Left forelimb (tissue), 1 donor: ENCODE measurements at regions not wholly inside any gene's neighbourhood (a gene's known extent, or its start where the extent isn't known, plus 50 kb on each side); places are given as distances from the start of the nearest gene placed in this dataset.
"Not testable (repeated sequence)": the region's sequence is repeated elsewhere in the genome, so short reads cannot be mapped to it uniquely, and the experiment has no call there.

Experiments used
- DNase-seq: peaks from one replicate; pipeline ENCODE4 v3.0.0-alpha.2; 2018; ENCODE audit warnings: low spot score

- not testable (repeated sequence) for DNase-seq
These were observed 223.2 kb downstream of the MEX3B start for GRCh38 chr15:81822587-81822986.

- no peak for DNase-seq
These were observed 225.7 kb downstream of the MEX3B start for GRCh38 chr15:81819924-81820635.

DNA sequence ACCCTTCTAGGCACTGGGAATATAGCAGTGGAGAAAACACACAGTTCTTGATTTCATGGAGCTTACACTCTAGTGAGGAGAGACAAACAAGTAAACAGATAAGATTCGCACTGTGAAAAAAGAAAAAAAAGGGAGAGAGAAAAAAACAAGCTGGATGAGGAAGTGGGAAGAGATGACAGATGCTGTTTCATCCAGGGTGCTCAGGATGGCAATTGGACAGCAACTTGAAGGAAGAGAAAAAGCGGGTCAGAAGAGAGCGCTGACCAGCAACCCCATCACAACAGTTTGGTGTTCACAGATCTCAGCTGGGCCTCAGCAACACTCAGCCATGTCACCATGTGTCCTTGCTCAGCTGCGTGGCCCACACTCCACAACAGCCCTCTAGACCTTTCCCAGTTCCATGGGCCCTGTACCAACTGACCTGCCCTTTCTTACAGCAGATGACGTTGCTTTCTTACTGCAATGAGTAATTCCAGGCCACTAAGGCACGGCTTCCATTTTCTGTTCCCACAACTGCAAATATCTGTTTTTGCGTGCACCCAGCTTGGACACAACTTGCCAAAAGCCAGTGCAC, 230.8 kb downstream of the MEX3B start:
- DNase-seq: no peak

DNA sequence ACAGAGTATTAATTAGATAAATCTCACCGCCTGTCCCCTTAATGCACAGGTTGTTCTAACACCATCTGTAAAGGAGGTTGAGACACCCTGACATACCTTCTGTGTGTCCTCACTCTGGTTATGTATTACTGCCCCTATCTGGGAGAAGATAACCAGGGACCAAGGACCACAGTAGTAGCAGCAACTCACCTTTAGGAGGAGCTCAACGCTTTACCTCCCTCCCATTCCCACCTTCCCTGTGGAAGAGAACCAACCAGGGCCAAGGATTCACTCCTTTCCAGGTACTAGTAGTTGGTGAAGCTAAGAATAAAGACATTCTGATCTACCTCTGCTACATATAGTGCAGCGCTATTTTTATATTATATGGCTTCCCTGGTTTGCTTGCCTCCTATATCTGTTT, 232.6 kb downstream of the MEX3B start:
- no peak for DNase-seq

- no peak for DNase-seq
These were observed 233.4 kb downstream of the MEX3B start for GRCh38 chr15:81812456-81812855.

DNA sequence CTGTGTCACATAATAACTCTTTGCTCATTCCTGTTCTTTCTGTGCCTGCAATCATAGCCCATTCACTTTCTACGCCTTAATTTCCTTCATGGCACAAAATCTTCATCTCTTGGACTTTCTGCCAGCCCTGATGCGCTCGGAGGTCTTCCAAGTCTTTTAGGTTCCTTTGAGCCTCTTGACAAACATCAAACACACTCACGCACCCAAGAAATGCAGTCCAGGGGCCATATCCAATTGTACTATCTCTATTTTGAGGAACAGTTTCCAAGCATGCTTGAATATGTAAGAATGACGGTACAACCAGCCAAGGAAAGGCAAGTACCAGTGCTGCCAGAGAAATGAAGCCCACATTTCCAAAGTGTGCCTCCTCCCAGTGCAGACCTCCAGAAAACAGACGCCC, 234.1 kb downstream of the MEX3B start:
- no peak for DNase-seq

DNA sequence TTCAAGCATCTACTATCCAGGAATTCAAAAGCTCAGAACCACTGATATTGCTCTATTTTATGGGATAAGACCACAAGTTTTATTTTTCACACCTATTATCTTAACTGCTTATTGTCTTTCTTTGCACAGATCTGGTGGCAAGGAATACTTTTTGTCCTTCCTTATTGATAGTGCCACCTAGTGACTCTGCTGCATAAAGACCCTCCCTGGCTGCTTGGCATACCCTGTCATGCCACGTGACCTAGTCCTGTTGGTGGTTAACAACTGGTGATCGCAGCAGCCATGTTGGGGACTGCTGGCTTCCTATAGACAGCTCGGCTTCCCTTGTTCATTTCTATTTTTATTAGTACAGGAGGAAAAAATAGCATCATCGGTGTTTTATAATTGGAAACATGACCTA, 236.3 kb downstream of the MEX3B start:
- DNase-seq: no peak

DNA sequence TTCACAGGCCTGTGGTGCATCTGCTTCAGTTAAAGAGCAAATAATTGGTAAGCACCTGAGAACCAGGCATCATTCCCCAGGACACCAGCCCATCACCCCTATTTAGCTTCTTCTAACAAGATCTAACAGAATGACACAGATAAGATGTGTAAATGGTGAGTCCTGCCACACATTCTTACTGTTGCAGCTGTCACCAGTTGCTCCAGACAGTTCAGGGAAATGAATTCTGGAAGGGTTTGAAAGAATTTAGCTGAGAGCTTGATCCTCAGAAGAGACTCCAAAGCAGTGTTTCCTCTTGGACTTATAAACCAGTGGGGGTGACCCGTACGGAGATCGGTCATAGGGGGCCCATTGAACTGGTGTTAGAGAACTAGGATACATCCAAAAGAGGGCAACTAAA, 238.0 kb downstream of the MEX3B start:
- no peak for DNase-seq

DNA sequence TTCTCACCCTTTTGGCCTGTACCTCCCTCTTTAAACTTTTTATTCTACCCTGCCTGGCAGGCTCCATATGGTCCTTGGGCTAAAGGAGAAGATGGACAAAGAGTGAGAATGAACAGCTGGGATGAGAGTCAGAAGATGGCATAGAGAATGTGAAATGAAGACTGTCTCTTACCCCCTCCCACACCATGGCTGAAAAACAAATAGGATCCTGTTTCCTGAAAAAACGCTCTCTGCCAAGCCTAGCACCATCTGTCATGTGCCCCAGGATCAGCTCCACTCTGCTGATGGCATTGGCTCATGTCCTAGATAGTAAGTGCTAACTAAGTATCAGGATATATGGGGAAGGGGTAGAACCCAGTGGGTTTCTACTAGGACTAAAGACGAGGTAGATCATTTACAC, 238.6 kb downstream of the MEX3B start:
- no peak for DNase-seq

DNA sequence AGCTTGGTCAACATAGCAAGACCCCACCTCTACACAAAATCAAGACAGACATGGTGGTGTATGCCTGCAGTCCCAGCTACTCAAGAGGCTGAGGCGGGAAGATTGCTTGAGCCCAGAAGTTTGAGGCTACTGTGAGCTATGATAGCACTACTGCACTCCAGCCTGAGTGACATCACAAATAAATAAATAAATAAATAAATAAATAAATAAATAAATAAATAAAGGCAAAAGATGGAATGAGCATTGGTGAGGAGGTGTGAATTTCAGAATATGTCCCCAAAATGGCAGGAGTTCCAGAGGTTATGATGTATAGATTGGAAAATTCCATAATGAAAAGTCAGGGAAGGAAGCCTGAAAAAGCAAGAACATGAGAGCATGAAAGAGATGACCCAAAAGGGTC, 249.9 kb downstream of the MEX3B start:
- no peak for DNase-seq

DNA sequence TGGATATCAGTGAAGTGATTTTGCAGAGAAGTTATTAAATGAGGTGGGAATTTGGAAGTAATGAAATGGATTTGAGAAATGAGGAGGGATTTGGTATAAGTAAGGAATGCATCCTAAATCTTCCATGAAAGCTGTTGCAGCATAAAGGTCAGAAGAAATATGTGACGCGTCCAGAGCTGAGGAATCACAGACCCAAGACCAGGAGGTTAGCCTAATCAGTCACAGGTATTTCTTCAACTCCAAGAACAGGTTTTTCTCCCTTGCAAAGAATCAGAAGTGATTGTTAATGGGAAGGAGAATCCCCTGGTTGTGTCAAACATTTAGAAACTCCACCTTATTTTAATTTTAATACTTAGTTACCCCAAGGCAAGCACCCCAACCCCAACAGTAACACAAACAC, 253.2 kb downstream of the MEX3B start:
- DNase-seq: no peak

DNA sequence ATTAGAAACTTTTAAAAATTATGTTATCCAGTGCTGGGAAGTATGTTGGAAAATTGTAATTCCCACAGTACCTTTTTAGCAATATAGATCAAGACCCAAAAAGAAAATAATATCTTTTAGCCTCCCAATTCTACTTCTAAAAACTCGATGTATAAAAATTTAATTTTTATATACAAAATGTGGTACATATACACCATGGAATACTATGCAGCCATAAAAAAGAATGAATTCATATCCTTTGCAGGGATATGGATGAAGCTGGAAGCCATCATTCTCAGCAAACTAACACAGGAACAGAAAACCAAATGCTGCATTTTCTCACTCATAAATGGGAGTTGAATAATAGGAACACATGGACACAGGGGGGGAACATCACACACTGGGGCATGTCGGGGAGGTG, 254.5 kb downstream of the MEX3B start:
- not testable (repeated sequence) for DNase-seq

DNA sequence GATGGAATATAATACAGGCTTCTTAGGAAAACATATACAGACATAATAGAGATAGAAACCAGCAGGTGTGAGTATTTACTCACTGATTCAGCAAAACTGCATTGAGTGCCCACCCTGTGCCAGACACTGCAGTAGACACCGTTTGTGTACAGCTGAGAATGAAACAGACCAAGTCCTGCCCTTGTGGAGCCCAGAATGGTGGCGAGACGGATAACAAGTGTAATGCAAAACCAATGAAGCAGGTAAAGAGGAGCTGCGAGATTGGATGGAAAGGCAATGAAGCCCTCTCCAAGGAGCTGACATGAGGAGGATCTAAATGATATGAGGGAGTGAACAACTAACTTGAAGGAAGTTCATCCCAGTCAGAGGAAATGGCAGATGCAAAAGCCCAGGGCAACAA, 256.4 kb downstream of the MEX3B start:
- no peak for DNase-seq

GRCh38 chr15:81786776-81787175, 259.0 kb downstream of the MEX3B start:
- DNase-seq: no peak

- no peak for DNase-seq
These were observed 260.1 kb downstream of the MEX3B start for GRCh38 chr15:81785679-81786078.

- no peak for DNase-seq
These were observed 260.6 kb downstream of the MEX3B start for GRCh38 chr15:81785181-81785580.

- DNase-seq: no peak
These were observed 261.1 kb downstream of the MEX3B start for GRCh38 chr15:81784751-81785150.

DNA sequence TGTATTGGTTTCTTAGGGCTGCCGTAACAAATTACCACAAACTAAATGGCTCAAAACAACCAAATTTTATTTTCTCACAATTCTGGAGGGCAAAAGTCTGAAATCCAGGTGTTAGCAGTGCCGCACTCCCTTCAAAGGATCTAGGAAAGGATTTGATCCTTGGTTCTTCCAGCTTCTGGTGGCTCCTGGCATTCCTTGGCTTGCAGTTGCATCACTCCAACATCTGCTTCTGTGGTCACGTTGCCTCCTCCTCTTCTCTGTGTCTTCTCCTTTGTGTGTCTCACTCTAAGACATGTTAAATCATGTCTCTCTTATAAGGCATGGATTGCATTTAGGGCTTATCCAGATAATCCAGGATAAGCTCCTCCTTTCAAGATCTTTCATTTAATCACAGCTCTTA, 262.2 kb downstream of the MEX3B start:
- DNase-seq: no peak

GRCh38 chr15:81783076-81783475, 262.7 kb downstream of the MEX3B start:
- DNase-seq: no peak

- DNase-seq: no peak
These were observed 264.4 kb downstream of the MEX3B start for GRCh38 chr15:81781395-81781794.

- no peak for DNase-seq
These were observed 264.9 kb downstream of the MEX3B start for GRCh38 chr15:81780966-81781365.

GRCh38 chr15:81779181-81779580, 266.6 kb downstream of the MEX3B start:
- DNase-seq: no peak

DNA sequence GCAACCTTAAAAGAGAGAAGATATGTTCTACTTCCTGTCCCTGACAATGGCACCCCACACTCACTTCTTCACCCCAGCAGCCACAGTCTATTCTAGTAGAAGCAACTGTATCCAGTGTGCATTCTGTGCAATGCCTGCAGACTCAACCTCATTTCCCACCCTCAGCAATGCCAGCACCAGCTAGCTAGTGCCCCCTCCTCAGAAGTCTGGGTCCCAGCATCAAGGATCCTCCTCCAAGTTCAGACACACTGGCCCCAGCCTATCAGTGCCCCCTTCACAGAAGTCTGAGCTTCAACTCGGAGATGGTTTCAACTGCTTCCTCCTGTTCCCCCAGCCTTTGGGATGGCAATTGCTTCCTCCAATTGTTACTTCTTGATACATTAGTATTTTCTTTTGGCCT, 268.3 kb downstream of the MEX3B start:
- DNase-seq: no peak

DNA sequence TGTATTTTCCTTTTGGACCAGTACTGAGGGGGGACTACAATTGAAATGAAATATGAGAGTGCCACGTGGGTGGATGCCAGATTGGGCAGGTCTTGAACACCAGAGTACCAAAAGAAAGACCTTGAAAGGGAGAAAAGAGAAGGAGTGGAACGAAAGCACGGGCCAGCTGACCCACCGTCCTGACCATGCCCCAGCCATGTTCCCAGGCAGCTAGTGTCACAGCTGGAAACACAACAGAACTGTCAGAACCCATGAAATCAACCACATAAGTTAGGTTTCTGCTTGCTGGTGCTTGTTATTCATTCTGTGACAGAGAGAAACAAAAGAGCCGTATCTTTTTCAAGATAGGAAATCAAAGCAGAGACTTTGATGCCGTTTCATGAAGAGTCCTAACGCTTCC, 268.8 kb downstream of the MEX3B start:
- DNase-seq: no peak
